GM23338 (cell line): ENCODE measurements at regions not wholly inside any gene's neighbourhood (a gene's known extent, or its start where the extent isn't known, plus 50 kb on each side); places are given as distances from the start of the nearest gene placed in this dataset.

Source experiments
- ATAC-seq: fragments of 200-7000 bp; cut with Tn5 transposase; 3 replicates; pipeline ENCODE4 v1.9.1; 2020
- DNase-seq: peaks from one replicate; pipeline ENCODE4 v3.0.0-alpha.2; 2015; ENCODE audit warnings: low spot score
- H2AFZ ChIP-seq: fragments of 200-600 bp; sonication (generic); 2 replicates; pipeline ENCODE4 v1.8.0; 2016; ENCODE audit warnings: antibody characterized with exemption, mild to moderate bottlenecking, moderate library complexity
- H3F3A ChIP-seq: fragments of 200-600 bp; sonication (generic); replicated peaks from 2 replicates; pipeline ENCODE4 v1.8.0; 2017; ENCODE audit warnings: antibody characterized with exemption, mixed run types, low read depth
- H3K27ac ChIP-seq: fragments of 200-600 bp; sonication (generic); 2 replicates; pipeline ENCODE4 v1.6.1; 2016; ENCODE audit warnings: low read depth
- H3K27me3 ChIP-seq: fragments of 200-600 bp; sonication (generic); 2 replicates; pipeline ENCODE4 v1.8.0; 2016; ENCODE audit warnings: mild to moderate bottlenecking, mixed run types, moderate library complexity; ENCODE audit not compliant: insufficient read depth
- H3K36me3 ChIP-seq: fragments of 200-600 bp; sonication (generic); 2 replicates; pipeline ENCODE4 v1.8.0; 2016; ENCODE audit warnings: mild to moderate bottlenecking; ENCODE audit not compliant: insufficient read depth
- H3K4me1 ChIP-seq: fragments of 200-600 bp; sonication (generic); 2 replicates; pipeline ENCODE4 v1.8.0; 2016; ENCODE audit warnings: mild to moderate bottlenecking, moderate library complexity; ENCODE audit not compliant: insufficient read depth
- H3K4me2 ChIP-seq: fragments of 200-600 bp; sonication (generic); 2 replicates; pipeline ENCODE4 v1.7.1; 2017; ENCODE audit warnings: mixed run types
- H3K4me3 ChIP-seq: fragments of 200-600 bp; sonication (generic); 2 replicates; pipeline ENCODE4 v1.6.1; 2016; ENCODE audit warnings: mixed run types
- H3K79me2 ChIP-seq: fragments of 200-600 bp; sonication (generic); replicated peaks from 2 replicates; pipeline ENCODE4 v1.8.0; 2017; ENCODE audit warnings: mild to moderate bottlenecking; ENCODE audit not compliant: insufficient read depth
- H3K9me2 ChIP-seq: fragments of 200-600 bp; sonication (generic); 2 replicates; pipeline ENCODE4 v1.8.0; 2017; ENCODE audit not compliant: insufficient read depth
- H4K20me1 ChIP-seq: fragments of 200-600 bp; sonication (generic); replicated peaks from 2 replicates; pipeline ENCODE4 v1.8.0; 2017; ENCODE audit warnings: mild to moderate bottlenecking; ENCODE audit not compliant: insufficient read depth
- H3K27ac Mint-ChIP-seq: 2 replicates; pipeline ENCODE4 v1.8.0; 2020; ENCODE audit warnings: inconsistent platforms, mild to moderate bottlenecking, moderate library complexity, mixed read lengths
- H3K27me3 Mint-ChIP-seq: 3 replicates; pipeline ENCODE4 v1.8.0; 2022; ENCODE audit warnings: low read depth, mild to moderate bottlenecking, moderate library complexity, mixed read lengths, inconsistent platforms; ENCODE audit not compliant: insufficient read depth, poor library complexity
- H3K36me3 Mint-ChIP-seq: 3 replicates; pipeline ENCODE4 v1.8.0; 2021; ENCODE audit warnings: low read depth, mild to moderate bottlenecking, inconsistent platforms, moderate library complexity, mixed read lengths
- H3K4me1 Mint-ChIP-seq: 3 replicates; pipeline ENCODE4 v1.8.0; 2020; ENCODE audit warnings: mild to moderate bottlenecking, inconsistent platforms, mixed read lengths
- H3K4me3 Mint-ChIP-seq: 3 replicates; pipeline ENCODE4 v1.8.0; 2021; ENCODE audit warnings: moderate library complexity, mild to moderate bottlenecking, inconsistent platforms, mixed read lengths
- H3K9me3 Mint-ChIP-seq: 3 replicates; pipeline ENCODE4 v1.8.0; 2020; ENCODE audit warnings: moderate library complexity, mild to moderate bottlenecking, inconsistent platforms, mixed read lengths
- CREB1 ChIP-seq: fragments of 250-450 bp; sonication (Bioruptor Pico); IDR thresholded peaks from 2 replicates; pipeline ENCODE4 v1.5.0; 2020; ENCODE audit warnings: low read depth, mild to moderate bottlenecking, moderate library complexity
- ETS1 ChIP-seq: IDR thresholded peaks from 2 replicates; pipeline ENCODE4 v1.6.1; 2016; ENCODE audit warnings: antibody characterized with exemption
- STAT1 ChIP-seq: IDR thresholded peaks from one replicate; pipeline ENCODE4 v1.6.1; 2016; ENCODE audit warnings: antibody characterized with exemption; ENCODE audit not compliant: unreplicated experiment
- ZNF114 ChIP-seq: fragments of 250-450 bp; sonication (Bioruptor Pico); IDR thresholded peaks from 2 replicates; pipeline ENCODE4 v1.5.0; 2020; ENCODE audit warnings: mild to moderate bottlenecking, moderate library complexity
- ZNF331 ChIP-seq: fragments of 250-450 bp; sonication (Bioruptor Pico); IDR thresholded peaks from 2 replicates; pipeline ENCODE4 v1.5.0; 2020; ENCODE audit warnings: low read depth, mild to moderate bottlenecking, moderate library complexity
- ZNF462 ChIP-seq: fragments of 250-450 bp; sonication (Bioruptor Pico); IDR thresholded peaks from 2 replicates; pipeline ENCODE4 v1.5.0; 2020; ENCODE audit warnings: mild to moderate bottlenecking, moderate library complexity

GRCh38 chr9:115808108-115808507 lies 345.5 kb upstream of the PAPPA start:
- TF ChIP-seq STAT1 (no peak), ZNF331 (CRISPR knock-in tag) (no peak), CREB1 (CRISPR knock-in tag) (no peak), ETS1 (no peak), ZNF462 (CRISPR knock-in tag) (no peak), ZNF114 (CRISPR knock-in tag) (no peak)
- Histone ChIP-seq H2AFZ (0 out of 2 replicates have a peak overlapping the region, but pooled peaks have one; percentile 24), H3K9me2 (no peaks in the 10 kb centered on the region), H3K4me3 (no peak overlapping the region), H3K79me2 (no peaks in the 10 kb centered on the region), H3K36me3 (no peaks in the 10 kb centered on the region), H4K20me1 (no peaks in the 10 kb centered on the region), H3K4me2 (no peak overlapping the region), H3K4me1 (no peaks in the 10 kb centered on the region; the same call in 1 of the 2 replicates), H3F3A (no peaks in the 10 kb centered on the region), H3K27me3 (no peaks in the 10 kb centered on the region), H3K27ac (no peak overlapping the region)
- Mint-ChIP-seq H3K36me3 (no peaks in the 10 kb centered on the region), H3K4me3 (no peak overlapping the region), H3K27me3 (peaks cover 2% of the 10 kb centered on the region), H3K27ac (0 out of 2 replicates have a peak overlapping the region, but pooled peaks have one; percentile 42), H3K9me3 (0 out of 3 replicates have a peak, but pooled peaks cover under 1% of the 10 kb centered on the region), H3K4me1 (peaks cover 5% of the 10 kb centered on the region; the same call in 2 of the 3 replicates)
- ATAC-seq (no peak), DNase-seq (no peak)
